ENCODE measurements at regions not wholly inside any gene's neighbourhood (a gene's known extent, or its start where the extent isn't known, plus 50 kb on each side); places are given as distances from the start of the nearest gene placed in this dataset.

DNA sequence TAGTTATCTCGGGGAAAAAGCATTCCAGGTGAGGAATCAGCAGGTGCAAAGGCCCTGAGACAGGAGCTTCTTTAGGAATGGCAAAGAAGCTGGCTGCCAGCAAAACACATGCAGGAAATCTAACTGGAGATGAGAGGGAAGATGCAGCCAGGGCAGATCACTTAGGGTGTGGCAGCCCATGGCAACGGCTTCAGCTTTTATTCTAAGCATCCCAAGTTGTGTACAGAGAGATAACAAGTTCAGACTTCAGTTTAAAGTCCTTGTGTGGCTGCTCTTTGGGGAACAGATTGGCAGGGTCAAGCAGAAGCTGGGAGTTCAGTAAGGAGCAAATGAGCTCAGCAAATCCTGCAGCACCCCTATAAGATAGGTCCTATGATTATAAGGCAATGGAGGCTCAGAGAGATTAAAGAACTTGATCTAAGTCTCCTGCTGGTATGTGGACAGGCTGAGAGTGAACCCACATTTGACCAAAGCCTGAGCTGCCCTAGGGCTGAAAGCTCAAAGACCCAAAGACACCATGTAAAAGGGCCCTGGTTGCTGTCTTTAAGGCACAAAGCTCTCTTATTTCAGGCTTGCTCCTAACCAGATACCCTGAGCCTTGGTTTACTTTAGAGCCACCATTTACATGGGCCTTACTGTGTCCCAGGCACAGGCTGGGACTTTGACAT, 466.8 kb downstream of the SOX6 start:
- DNase-seq = no peak

DNA sequence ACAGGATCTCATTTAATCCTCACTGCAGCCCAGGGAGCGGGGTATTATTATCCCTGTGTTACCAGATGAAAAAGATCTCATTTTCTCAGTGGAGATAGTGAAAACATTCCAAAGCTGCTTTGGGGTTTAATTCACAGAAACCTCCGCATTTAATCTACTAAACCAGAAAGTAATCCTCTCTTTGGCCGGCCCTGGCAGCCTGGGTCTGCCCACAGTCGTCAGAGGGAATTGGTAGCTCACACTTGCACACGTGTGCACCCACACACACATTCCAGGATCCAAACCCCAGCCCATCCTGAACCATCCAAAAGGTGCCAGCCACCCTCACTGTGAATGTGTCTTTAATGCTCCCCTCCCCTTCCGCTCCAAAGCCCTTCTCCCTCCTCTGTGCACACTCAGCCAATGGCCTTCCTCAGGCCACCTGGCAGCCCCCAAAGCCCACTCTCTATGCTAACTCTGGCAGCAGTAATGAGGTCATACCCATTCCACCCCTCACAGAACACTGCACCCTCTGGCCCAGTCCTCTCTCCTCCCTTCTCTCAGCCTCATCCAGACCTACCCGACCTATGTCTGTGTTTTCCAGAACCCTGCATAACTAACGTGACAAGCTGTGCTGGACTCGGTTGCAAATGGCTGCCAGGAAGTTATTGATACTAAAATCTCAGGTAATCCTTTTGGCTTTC, 466.2 kb downstream of the SOX6 start:
- no peak for DNase-seq

DNA sequence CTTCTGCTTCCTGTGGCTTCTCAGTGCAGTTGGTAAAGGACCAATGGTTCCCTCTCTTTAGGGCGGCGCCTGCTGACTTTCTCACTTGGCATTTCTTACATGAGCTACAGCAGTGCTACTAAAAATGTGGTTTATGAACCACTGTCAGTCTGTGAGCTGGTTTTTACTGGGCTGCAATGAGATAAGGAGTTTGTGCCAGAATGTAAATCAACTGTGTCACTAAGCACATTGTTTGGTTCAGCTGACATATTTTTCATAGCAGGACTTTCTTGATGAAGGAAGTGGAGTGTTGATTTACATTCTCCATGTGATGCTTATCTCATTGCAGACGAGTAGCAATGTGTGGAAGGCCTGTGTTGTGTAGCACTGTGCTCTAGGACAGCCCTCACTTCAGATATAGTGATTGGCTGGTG, 463.3 kb downstream of the SOX6 start:
- no peak for DNase-seq

DNA sequence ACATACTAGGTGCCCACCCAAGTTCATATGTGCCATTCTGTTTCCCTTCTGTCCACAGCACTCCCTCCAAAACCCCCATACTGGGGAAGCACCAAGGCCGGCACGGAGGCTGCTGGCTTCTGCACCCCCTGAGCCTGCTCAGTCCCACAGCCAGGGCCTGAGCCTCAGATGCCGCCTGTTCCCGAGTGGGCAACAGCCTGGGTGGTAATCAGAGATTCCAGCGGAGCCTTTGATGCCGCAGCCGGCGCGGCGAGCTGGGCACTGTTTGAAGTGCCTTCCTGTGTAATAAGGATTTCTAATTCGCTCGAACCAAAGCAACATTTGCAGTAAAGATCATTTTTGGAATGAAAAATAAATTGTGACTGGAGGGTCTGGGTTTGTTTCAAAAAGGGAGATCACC, 460.3 kb downstream of the SOX6 start:
- DNase-seq = no peak

DNA sequence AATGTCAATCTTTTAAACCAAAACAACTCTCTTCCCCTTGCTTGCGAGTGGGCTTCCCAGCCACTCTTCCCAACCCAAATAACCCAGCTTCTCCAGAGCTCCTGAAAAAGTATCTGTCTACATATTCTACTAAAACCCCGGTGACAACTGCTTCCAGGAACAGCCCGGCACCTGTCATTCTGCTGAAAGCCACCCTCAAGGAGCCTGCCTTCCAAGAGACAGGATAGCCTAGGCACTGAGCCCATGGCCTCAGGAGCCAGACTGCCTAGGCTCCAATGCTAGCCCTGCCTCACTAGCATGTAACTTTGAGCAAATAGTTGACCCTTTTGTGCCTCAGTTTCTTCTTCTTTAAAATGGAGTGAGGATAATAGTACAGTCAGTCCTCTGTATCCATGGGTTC, 459.8 kb downstream of the SOX6 start:
- DNase-seq = no peak

DNA sequence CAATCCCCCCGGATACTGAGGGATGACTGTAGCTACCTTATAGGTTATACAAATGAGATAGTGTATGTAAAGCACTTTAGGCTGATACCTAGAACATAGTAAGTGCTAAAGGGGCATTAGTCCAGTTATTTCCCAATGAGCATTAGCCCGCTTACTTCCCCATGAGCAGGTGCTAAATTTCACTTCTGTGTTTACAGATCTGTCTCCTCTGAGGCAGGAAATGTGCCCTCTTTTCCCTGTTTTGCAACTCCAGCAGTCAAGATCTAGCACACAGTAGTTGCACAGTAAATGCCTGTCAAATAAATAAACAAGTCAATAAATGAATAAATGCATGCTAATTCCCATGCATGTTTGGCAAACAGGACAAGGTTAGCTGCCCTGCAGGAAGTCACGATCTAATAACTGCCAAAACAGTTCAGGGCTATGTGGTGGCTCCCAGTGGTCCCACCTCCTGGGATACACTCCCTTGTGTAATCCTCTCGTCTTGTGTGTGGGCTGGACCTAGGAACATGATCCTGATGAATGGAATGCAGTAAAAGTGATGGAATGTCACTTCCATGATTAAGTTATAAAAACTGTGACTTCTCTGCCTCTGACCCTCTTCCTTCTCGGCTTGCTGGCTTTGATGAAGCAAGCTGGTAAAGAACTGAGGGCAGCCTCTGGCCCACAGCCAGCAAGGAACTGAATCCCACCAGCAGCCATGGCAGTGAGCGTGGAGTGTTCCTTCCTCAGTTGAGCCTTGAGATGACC, 459.0 kb downstream of the SOX6 start:
- DNase-seq = no peak

DNA sequence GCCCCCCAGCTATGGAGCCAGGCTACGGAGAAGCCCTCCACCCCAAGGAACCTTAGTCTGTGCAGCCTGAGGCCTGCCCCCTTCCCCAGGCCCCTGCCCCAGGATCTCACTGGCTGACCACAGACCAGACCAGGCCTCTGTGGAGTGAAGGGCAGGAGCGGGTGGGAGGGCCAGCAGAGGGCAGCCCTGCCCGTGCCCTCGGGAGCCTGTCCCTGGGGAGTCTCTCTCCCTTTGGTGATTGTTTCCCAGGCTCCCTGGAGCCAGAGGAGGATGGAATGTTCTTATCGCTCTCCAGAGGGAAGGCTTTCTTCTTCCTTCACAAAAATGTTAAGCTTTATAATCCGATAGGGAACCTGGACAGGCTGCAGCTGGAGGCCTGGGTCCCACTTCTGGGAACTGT, 455.3 kb downstream of the SOX6 start:
- DNase-seq = no peak

DNA sequence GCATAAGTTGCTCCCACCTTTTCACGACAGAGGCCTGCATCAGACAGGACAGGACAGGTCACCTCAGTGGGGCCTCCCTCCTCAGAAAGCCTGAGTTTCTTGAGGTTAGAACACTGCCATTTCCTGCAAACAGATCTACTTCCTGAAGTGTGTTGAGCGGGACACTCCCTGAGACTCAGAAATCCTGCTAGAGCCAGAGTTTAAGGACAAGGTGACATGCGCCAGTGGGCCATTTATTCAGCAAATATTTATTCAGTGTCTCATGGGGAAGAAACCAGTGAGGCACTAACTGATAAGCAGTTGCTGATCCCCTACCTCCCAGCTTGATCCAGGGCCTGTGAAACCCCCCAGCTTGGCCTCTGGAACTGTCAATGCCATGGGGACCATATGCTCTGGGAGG, 454.6 kb downstream of the SOX6 start:
- DNase-seq = no peak

DNA sequence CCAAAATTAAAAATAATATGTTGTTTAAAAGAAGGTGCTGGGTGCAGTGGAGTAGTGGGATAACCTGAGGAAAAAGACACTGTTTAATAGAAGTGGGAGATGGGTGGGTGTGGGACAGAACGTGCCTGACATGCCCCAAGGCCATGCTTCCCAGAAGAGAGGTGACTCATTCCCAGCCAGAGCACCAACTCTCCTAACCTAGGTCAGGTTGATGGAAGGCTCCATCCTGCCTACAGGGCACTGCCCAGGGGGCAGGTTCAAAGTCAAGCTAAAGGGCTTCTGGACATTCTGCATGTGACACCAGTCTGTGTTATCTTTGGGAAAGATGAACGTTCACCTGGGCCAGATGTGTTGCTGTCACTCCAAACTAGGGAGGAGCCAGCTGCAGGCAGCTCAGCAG, 453.1 kb downstream of the SOX6 start:
- DNase-seq = no peak

DNA sequence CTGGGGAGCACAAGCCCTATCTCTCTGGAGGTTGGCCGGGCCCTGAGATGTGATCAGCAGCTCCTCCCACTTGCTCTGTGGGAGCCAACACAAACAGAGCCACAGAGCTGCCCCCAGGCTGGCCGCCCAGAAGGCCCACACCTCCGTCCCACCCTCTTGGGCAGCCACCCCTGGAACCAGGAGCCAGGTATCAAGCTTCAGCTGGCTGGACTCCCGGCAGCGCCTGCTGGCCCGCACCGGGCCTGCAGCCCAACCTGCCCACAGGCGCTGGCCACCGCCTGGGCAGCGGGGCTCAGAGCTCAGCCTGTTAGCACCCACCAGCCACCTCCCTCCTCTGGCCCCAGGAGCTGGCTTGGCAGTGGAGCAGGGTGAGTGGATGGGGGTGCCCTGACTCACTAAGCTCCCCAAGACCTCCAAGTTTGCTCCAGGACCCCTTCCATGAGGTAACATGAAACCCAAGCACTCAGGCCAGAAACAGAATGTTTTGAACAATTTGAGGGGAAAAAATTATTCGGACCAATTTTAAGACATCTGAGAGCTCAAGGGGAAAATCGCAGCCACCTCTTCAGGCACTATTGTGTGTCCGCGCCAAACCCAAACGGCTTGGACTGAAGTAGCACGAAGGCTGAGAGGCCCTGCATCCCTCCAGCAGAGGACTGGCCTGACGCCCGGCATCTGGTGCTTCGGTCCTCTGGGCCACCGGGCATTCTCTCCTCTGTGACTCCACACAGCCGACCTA, 450.8 kb downstream of the SOX6 start:
- no peak for DNase-seq

DNA sequence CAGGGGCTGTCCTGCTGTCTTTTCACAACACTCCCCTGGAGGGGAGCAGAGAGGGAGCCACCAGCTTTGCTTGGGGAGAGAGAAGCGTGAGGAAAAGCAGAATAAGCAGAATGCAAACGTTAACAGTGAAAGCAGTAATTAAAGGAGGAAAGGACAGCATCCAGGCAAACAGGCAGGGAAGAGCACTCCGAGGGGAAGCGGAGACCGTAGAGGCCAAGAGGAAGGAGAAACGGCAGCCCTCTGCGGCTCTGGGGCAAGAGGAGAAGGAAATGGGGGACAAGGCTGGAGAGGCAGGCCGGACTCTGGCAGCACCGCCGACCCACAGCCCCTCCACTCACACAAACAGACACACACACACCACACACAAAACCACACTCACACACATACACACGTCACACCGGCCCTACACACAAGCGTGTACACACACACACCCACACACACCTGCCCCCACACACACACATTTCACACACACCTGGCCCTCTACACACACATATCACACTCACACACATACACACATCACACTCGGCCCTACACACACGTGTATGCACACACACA, 449.8 kb downstream of the SOX6 start:
- DNase-seq = no peak

DNA sequence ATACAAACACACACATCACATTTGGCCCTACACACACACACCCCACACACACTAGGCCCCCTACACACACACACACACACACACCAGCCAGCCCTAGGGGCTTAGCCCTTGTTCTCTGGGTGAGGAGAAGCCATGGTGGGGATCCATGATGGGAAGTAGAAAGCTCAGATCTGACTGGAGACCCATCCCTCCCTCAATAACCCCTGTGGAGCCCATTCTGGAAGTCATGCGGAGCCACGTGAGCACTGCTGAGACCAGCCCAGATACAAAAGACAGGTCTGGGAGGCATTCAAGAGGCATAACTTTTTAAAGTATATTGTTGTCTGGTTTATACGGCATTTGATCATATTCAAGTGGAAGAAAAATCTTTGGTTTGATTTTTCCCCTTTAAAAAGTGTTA, 448.5 kb downstream of the SOX6 start:
- DNase-seq = no peak

DNA sequence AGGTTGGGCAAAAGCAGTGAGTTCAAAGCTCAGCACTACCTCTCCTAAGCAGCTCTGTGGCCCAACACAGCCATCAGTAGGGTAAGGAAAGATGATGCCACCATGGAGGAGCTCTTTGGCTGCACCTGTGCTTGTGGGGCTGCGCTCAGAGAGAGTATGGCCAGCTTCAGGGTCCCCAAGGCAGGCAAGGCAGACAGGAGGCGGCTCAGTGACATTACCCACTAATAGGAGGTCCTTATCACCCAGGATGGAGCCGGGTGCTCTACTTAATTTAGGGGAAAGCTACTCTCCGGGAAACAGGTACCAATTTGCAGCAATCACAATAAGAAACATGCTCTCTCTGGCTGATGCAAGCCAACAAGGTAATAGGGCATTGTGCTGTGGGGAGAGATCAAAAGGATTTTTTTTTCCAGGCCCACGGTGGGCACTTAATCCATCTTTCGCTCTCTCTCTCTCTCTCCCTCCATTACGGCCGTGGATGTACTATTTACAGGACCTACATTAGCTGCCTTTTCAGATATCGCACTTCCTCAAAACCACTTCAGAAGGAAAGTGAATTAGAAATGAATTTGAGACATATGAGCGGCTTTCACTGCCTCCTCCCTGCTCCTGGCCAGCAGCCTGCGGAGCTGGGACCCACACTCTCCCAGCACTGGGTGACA, 446.3 kb downstream of the SOX6 start:
- no peak for DNase-seq

DNA sequence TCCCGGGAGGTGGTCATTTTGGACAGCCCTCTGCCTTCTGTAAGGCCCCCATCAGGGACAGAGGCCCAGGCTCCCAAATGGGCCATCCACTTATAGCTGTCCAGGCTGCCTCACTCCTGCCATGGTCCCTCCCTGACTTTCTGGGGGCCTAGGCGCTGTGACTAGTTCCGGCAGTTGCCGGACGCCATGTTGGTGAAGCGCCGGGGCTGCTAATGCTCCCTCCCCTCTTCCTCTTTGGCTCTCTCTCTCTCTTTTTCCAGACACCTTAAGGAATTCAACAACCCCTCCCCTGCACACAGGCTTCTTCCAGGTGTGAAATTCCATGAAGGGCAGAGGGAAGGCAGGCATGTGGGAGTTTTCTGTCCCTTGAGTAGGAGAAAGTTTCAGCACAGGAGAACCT, 445.6 kb downstream of the SOX6 start:
- DNase-seq = no peak

DNA sequence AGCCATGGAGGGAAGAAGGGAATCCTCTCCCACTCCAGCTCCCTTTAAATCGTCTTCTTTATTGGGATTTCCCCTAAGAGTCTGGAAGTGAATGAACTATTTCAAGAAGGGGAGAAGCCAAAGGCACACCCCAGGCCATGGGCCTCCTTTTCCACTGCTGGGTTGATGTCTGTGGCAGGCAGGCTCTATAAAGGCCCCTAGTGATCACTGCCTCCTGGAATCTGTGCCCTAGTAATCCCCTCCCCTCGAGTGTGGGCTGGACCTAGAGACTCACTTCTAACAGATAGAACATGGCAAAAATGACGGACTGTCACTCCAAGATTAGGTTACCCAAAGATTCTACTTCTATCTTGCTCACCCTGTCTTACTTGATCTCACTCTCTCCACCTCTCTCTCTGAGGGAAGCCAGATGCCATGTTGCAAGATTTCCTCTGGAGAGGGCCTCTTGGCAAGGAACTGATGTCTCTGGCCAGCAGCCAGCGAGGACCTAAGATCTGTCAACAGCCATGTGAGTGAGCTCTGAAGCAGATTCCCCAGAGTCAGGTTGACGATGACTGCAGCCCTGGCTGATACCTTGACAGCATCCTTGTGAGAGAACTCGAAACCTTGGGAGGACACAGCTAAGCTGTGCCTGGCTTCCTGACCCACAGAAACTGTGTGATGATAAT, 444.8 kb downstream of the SOX6 start:
- no peak for DNase-seq

DNA sequence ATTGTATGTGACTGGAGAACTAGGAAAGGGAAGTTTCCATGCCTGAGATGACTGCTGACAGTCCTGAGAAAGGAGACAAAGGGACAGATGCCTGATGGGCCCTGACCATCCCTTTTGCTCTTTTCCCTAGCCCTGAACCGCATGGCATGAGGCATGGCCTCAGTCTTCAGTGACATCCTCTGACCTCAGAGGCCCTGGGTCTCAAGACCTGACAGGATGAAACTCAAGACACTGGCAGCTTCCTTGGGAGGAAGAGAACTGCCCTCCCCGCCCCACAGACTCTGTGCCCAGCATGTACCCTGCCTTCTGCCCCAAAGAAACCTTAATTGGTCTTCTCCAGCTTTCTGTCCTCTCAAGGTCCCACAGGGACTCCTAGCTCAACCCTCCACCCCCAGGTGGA, 444.1 kb downstream of the SOX6 start:
- no peak for DNase-seq

DNA sequence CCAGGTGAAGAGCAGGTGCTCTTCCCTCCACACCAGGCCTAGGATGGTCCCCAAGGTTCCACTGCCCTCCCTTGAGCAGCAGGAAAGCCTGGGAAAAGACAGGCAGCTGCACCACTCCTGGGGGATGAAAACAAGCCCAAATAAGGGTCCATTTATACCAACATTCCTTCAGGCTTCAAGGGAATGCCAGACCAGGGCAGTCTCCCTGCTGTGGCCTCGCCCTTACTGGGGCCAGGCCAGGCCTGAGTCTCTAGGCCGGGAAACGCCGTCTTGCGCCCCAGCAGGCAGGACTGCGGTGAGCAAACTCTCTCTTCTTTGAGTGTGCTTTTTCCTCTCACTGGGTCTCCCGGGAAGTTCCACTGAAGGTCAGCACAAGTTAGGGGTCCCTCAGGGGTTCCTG, 443.5 kb downstream of the SOX6 start:
- DNase-seq = no peak

DNA sequence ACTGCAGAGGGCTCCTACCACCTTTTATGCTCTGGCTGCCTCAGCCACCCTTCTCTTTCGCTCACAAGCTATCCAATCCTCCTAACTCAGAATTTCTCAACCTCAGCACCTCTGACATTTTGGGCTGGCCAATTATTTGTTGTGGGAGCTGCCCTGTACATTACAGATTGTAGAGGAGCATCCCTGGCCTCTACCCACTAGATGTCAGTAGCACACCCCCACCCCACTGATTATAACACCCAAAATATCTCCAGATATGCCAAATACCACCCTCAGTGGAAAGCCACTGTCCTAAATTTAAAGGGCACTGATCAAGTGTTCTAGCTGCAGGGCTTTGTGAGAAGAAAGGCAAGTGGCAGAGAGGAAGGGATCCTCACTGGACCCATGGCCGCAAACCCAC, 443.1 kb downstream of the SOX6 start:
- no peak for DNase-seq
